Neural cell (in vitro differentiated cells): ENCODE measurements at regions not wholly inside any gene's neighbourhood (a gene's known extent, or its start where the extent isn't known, plus 50 kb on each side); places are given as distances from the start of the nearest gene placed in this dataset.

Experiments used
- H2AFZ ChIP-seq: fragments of 200-600, 300-800 bp; sonication (generic), shearing (Covaris generic); 2 replicates; pipeline ENCODE4 v1.6.0; 2014; ENCODE audit warnings: low read depth, mild to moderate bottlenecking, antibody characterized with exemption, low read length, moderate library complexity
- H3F3A ChIP-seq: fragments of 200-600 bp; shearing (Covaris generic); 2 replicates; pipeline ENCODE4 v1.6.1; 2016; ENCODE audit warnings: mild to moderate bottlenecking, moderate library complexity, mixed read lengths, antibody characterized with exemption, low read length; ENCODE audit not compliant: insufficient read depth, poor library complexity, severe bottlenecking
- H3K27ac ChIP-seq: fragments of 200-600, 300-800 bp; sonication (generic), shearing (Covaris generic); 2 replicates; pipeline ENCODE4 v1.5.1; 2014; ENCODE audit warnings: mild to moderate bottlenecking, low read length, moderate library complexity
- H3K27me3 ChIP-seq: fragments of 300-800, 200-600 bp; sonication (generic), shearing (Covaris generic); 2 replicates; pipeline ENCODE4 v1.6.0; 2014; ENCODE audit warnings: mild to moderate bottlenecking, low read depth, low read length, moderate library complexity; ENCODE audit not compliant: insufficient read depth
- H3K36me3 ChIP-seq: fragments of 300-800, 200-600 bp; sonication (generic), shearing (Covaris generic); 2 replicates; pipeline ENCODE4 v1.5.1; 2014; ENCODE audit warnings: mild to moderate bottlenecking, antibody characterized with exemption, low read length, moderate library complexity; ENCODE audit not compliant: insufficient read depth
- H3K4me2 ChIP-seq: fragments of 300-800, 200-600 bp; sonication (generic), shearing (Covaris generic); 2 replicates; pipeline ENCODE4 v1.6.0; 2014; ENCODE audit warnings: mild to moderate bottlenecking, low read length
- H3K4me3 ChIP-seq: fragments of 300-800, 200-600 bp; sonication (generic), shearing (Covaris generic); 2 replicates; pipeline ENCODE4 v1.5.1; 2014; ENCODE audit warnings: mild to moderate bottlenecking, low read length, moderate library complexity
- H3K79me2 ChIP-seq: fragments of 200-600 bp; shearing (Covaris generic); replicated peaks from 2 replicates; pipeline ENCODE4 v1.6.0; 2014; ENCODE audit warnings: mild to moderate bottlenecking, low read length, moderate library complexity; ENCODE audit not compliant: insufficient read depth
- H3K9ac ChIP-seq: fragments of 300-800, 200-600 bp; sonication (generic), shearing (Covaris generic); 2 replicates; pipeline ENCODE4 v1.6.1; 2016; ENCODE audit warnings: mild to moderate bottlenecking, low read length, mixed read lengths
- H3K9me2 ChIP-seq: fragments of 200-600 bp; shearing (Covaris generic); 2 replicates; pipeline ENCODE4 v1.6.1; 2016; ENCODE audit warnings: mild to moderate bottlenecking, low read length, mixed read lengths; ENCODE audit not compliant: insufficient read depth
- H3K9me3 ChIP-seq: fragments of 200-600, 300-800 bp; sonication (generic), shearing (Covaris generic); 2 replicates; pipeline ENCODE4 v1.6.1; 2016; ENCODE audit warnings: mild to moderate bottlenecking, mixed run types, low read length, moderate library complexity, mixed read lengths
- H4K20me1 ChIP-seq: fragments of 200-600 bp; shearing (Covaris generic); 2 replicates; pipeline ENCODE4 v1.6.1; 2016; ENCODE audit warnings: mild to moderate bottlenecking, mixed run types; ENCODE audit not compliant: insufficient read depth
- EP300 ChIP-seq: fragments of 450-650 bp; conservative IDR thresholded peaks from 2 replicates; pipeline ENCODE4 v1.6.1; 2014; ENCODE audit warnings: antibody characterized with exemption, mild to moderate bottlenecking, moderate library complexity; ENCODE audit not compliant: poor library complexity, severe bottlenecking
- EZH2 ChIP-seq: fragments of 200-600, 300-800 bp; shearing (Covaris generic), sonication (generic); IDR thresholded peaks from 2 replicates; pipeline ENCODE4 v1.6.1; 2014; ENCODE audit warnings: antibody characterized with exemption, low read length, borderline replicate concordance, mild to moderate bottlenecking; ENCODE audit not compliant: insufficient read depth, poor library complexity, severe bottlenecking
- MXI1 ChIP-seq: fragments of 450-650 bp; conservative IDR thresholded peaks from 2 replicates; pipeline ENCODE4 v1.6.1; 2014; ENCODE audit warnings: antibody characterized with exemption, mild to moderate bottlenecking; ENCODE audit not compliant: poor library complexity, severe bottlenecking
- POLR2AphosphoS5 ChIP-seq: IDR thresholded peaks from 2 replicates; pipeline ENCODE4 v1.6.1; 2012
- RAD21 ChIP-seq: fragments of 450-650 bp; conservative IDR thresholded peaks from 2 replicates; pipeline ENCODE4 v1.6.1; 2014; ENCODE audit warnings: antibody characterized with exemption, mild to moderate bottlenecking, moderate library complexity
- SMC3 ChIP-seq: fragments of 450-650 bp; conservative IDR thresholded peaks from 2 replicates; pipeline ENCODE4 v1.6.1; 2014; ENCODE audit warnings: antibody characterized with exemption, mild to moderate bottlenecking, moderate library complexity; ENCODE audit not compliant: poor library complexity
- TAF1 ChIP-seq: IDR thresholded peaks from 2 replicates; pipeline ENCODE4 v1.6.1; 2012; ENCODE audit warnings: low read depth
- TF ChIP-seq, protein P1 (sequence below): fragments of 450-650 bp; IDR thresholded peaks from 2 replicates; pipeline ENCODE4 v1.5.1; 2014; ENCODE audit warnings: antibody characterized with exemption, mild to moderate bottlenecking, moderate library complexity; ENCODE audit not compliant: poor library complexity, severe bottlenecking
- TF ChIP-seq, protein P2 (sequence below): IDR thresholded peaks from 2 replicates; pipeline ENCODE4 v1.6.1; 2012; ENCODE audit warnings: borderline replicate concordance

DNA sequence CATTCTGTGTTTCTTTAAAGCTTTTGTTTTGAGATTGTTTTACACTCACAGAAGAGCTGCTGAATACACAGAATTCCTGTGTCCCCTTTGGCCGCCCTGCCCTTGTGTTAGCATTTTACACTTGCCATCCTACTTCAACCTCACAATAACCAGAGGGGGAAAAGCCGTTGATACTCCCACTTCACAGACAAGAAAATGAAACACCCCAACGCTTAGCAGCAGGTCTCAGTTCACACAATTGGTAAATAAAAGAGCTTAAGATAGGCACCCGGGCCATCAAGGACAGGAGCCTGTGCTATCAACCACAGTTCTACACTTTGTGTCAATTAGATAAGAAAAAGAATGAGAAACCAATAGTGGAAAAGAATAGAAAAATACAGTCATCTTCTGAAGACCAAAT, 178.0 kb downstream of the SYK start:
- Histone ChIP-seq H3K79me2 (no peaks in the 10 kb centered on the region), H3K9ac (no peak overlapping the region), H3K4me3 (no peak overlapping the region), H3K9me2 (no peaks in the 10 kb centered on the region), H3K4me2 (no peak overlapping the region), H3K27ac (no peak overlapping the region), H3K27me3 (no peaks in the 10 kb centered on the region), H3K9me3 (no peaks in the 10 kb centered on the region), H2AFZ (no peak overlapping the region), H4K20me1 (no peaks in the 10 kb centered on the region), H3K36me3 (no peaks in the 10 kb centered on the region), H3F3A (no peaks in the 10 kb centered on the region)
- TF ChIP-seq, protein P1, sequence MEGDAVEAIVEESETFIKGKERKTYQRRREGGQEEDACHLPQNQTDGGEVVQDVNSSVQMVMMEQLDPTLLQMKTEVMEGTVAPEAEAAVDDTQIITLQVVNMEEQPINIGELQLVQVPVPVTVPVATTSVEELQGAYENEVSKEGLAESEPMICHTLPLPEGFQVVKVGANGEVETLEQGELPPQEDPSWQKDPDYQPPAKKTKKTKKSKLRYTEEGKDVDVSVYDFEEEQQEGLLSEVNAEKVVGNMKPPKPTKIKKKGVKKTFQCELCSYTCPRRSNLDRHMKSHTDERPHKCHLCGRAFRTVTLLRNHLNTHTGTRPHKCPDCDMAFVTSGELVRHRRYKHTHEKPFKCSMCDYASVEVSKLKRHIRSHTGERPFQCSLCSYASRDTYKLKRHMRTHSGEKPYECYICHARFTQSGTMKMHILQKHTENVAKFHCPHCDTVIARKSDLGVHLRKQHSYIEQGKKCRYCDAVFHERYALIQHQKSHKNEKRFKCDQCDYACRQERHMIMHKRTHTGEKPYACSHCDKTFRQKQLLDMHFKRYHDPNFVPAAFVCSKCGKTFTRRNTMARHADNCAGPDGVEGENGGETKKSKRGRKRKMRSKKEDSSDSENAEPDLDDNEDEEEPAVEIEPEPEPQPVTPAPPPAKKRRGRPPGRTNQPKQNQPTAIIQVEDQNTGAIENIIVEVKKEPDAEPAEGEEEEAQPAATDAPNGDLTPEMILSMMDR = no peak
- TF ChIP-seq EZH2 (no peak), EP300 (no peak), POLR2AphosphoS5 (no peak), MXI1 (no peak), TAF1 (no peak), SMC3 (no peak), RAD21 (no peak)
- TF ChIP-seq, protein P2, sequence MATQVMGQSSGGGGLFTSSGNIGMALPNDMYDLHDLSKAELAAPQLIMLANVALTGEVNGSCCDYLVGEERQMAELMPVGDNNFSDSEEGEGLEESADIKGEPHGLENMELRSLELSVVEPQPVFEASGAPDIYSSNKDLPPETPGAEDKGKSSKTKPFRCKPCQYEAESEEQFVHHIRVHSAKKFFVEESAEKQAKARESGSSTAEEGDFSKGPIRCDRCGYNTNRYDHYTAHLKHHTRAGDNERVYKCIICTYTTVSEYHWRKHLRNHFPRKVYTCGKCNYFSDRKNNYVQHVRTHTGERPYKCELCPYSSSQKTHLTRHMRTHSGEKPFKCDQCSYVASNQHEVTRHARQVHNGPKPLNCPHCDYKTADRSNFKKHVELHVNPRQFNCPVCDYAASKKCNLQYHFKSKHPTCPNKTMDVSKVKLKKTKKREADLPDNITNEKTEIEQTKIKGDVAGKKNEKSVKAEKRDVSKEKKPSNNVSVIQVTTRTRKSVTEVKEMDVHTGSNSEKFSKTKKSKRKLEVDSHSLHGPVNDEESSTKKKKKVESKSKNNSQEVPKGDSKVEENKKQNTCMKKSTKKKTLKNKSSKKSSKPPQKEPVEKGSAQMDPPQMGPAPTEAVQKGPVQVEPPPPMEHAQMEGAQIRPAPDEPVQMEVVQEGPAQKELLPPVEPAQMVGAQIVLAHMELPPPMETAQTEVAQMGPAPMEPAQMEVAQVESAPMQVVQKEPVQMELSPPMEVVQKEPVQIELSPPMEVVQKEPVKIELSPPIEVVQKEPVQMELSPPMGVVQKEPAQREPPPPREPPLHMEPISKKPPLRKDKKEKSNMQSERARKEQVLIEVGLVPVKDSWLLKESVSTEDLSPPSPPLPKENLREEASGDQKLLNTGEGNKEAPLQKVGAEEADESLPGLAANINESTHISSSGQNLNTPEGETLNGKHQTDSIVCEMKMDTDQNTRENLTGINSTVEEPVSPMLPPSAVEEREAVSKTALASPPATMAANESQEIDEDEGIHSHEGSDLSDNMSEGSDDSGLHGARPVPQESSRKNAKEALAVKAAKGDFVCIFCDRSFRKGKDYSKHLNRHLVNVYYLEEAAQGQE = no peak

DNA sequence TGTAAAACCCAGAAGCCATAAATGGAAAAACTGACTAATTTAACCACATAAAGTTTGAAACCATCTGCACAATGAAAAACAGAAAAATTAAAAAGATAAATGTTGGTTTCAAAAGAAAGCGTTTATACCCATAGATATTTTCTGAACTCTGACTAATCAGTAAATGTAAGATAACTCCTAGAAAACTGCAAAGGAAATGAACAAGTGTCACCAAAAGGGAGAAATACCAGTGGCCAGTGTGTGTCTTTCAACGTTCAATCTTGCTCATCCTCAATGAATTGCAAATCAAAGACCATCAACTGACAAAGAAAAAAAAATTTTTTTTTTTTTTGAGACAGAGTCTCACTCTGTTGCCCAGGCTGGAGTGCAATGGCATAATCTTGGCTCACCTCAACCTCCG, 180.1 kb downstream of the SYK start:
- no peak overlapping the region for H3K4me2 ChIP-seq
- H3K4me3 ChIP-seq = no peak overlapping the region
- H3K9me2 ChIP-seq = no peaks in the 10 kb centered on the region
- no peak overlapping the region for H3K27ac ChIP-seq
- H3F3A ChIP-seq = no peaks in the 10 kb centered on the region
- H3K27me3 ChIP-seq = no peaks in the 10 kb centered on the region
- no peaks in the 10 kb centered on the region for H3K36me3 ChIP-seq
- no peak overlapping the region for H3K9ac ChIP-seq
- no peaks in the 10 kb centered on the region for H4K20me1 ChIP-seq
- no peak overlapping the region for H2AFZ ChIP-seq
- H3K79me2 ChIP-seq = no peaks in the 10 kb centered on the region
- TF ChIP-seq RAD21 (no peak), SMC3 (no peak), EP300 (no peak), TAF1 (no peak), POLR2AphosphoS5 (no peak), EZH2 (no peak), MXI1 (no peak)
- TF ChIP-seq, protein P2 = no peak
- TF ChIP-seq, protein P1 = no peak
- no peaks in the 10 kb centered on the region for H3K9me3 ChIP-seq
